Esophagus mucosa (tissue), 1 donor: ENCODE measurements at regions not wholly inside any gene's neighbourhood (a gene's known extent, or its start where the extent isn't known, plus 50 kb on each side); places are given as distances from the start of the nearest gene placed in this dataset.

ENCODE experiments used
- ATAC-seq: fragments of 200-7000 bp; cut with Tn5 transposase; one replicate; pipeline ENCODE4 v1.9.1; 2020
- donor health status: DM: yes; HTN: yes; CAD: no.

- no peak for ATAC-seq
Measured at GRCh38 chr3:132822266-132822665, 100.1 kb upstream of the NPHP3 start.

GRCh38 chr3:132821314-132821713 is 99.1 kb upstream of the NPHP3 start:
- ATAC-seq: no peak

GRCh38 chr3:132818251-132818650 is 96.0 kb upstream of the NPHP3 start:
- ATAC-seq: no peak

- ATAC-seq: no peak
Measured at GRCh38 chr3:132817646-132818177, 95.5 kb upstream of the NPHP3 start.

GRCh38 chr3:132805071-132805470 is 82.9 kb upstream of the NPHP3 start:
- no peak for ATAC-seq

GRCh38 chr3:132804498-132804897 is 82.3 kb upstream of the NPHP3 start:
- ATAC-seq: no peak

- ATAC-seq: no peak
Measured at GRCh38 chr3:132803889-132804288, 81.7 kb upstream of the NPHP3 start.

- no peak for ATAC-seq
Measured at GRCh38 chr3:132800958-132801357, 78.7 kb upstream of the NPHP3 start.

GRCh38 chr3:132790806-132791205 is 68.6 kb upstream of the NPHP3 start:
- ATAC-seq: no peak

- ATAC-seq: no peak
Measured at GRCh38 chr3:132789959-132790358, 67.8 kb upstream of the NPHP3 start.

GRCh38 chr3:132788301-132788671 is 66.1 kb upstream of the NPHP3 start:
- no peak for ATAC-seq

- ATAC-seq: no peak
Measured at GRCh38 chr3:132787616-132788300, 65.5 kb upstream of the NPHP3 start.

GRCh38 chr3:132786890-132787289 is 64.7 kb upstream of the NPHP3 start:
- no peak for ATAC-seq

- no peak for ATAC-seq
Measured at GRCh38 chr3:132785292-132785691, 63.1 kb upstream of the NPHP3 start.

- ATAC-seq: no peak
Measured at GRCh38 chr3:132784502-132785025, 62.4 kb upstream of the NPHP3 start.

GRCh38 chr3:132783152-132783551 is 60.9 kb upstream of the NPHP3 start:
- ATAC-seq: no peak

- no peak for ATAC-seq
Measured at GRCh38 chr3:132781922-132782321, 59.7 kb upstream of the NPHP3 start.

GRCh38 chr3:132777171-132777570 is 55.0 kb upstream of the NPHP3 start:
- ATAC-seq: no peak

GRCh38 chr3:132773071-132773619 is 50.9 kb upstream of the NPHP3 start:
- no peak for ATAC-seq

- ATAC-seq: no peak
Measured at GRCh38 chr3:132772252-132772651, 50.0 kb upstream of the NPHP3 start.
